ENCODE measurements at regions not wholly inside any gene's neighbourhood (a gene's known extent, or its start where the extent isn't known, plus 50 kb on each side); places are given as distances from the start of the nearest gene placed in this dataset.

- no peak for TF ChIP-seq CTCF (IDR thresholded peaks at IDR 0.05; ENCODE audit: low read depth, low read length, missing input control)
- no peak for TF ChIP-seq TAF1 (conservative IDR thresholded peaks at IDR 0.05)
- no peak for TF ChIP-seq ATF3 (IDR thresholded peaks at IDR 0.05)
- no peak for TF ChIP-seq REST (IDR thresholded peaks at IDR 0.05)
- no peak for TF ChIP-seq GABPA (IDR thresholded peaks at IDR 0.05 in 1 of 2, conservative IDR thresholded peaks at IDR 0.05 in 1 of 2)
- no peak for TF ChIP-seq JUND (IDR thresholded peaks at IDR 0.05)
- no peak for TF ChIP-seq ZBTB33 (IDR thresholded peaks at IDR 0.05)
- no peak for TF ChIP-seq EGR1 (IDR thresholded peaks at IDR 0.05; ENCODE audit: low read depth in 2 of 2)
- no peak for TF ChIP-seq YY1 (IDR thresholded peaks at IDR 0.05)
- no peak for TF ChIP-seq RAD21 (IDR thresholded peaks at IDR 0.05)
These were observed 55.1 kb upstream of the PFKP start for GRCh38 chr10:3012223-3012622.
